Ascending aorta (tissue), 2 donors: ENCODE measurements at regions not wholly inside any gene's neighbourhood (a gene's known extent, or its start where the extent isn't known, plus 50 kb on each side); places are given as distances from the start of the nearest gene placed in this dataset.
"Not testable (repeated sequence)": the region's sequence is repeated elsewhere in the genome, so short reads cannot be mapped to it uniquely, and the experiment has no call there.

Source experiments
- DNase-seq, 2 donors: peaks; one replicate each; pipeline ENCODE4 v3.0.0-alpha.2; 2019; ENCODE audit warnings: low spot score in 2 of 2
- H3K27ac ChIP-seq, 2 donors: fragments of 200-600 bp; sonication (generic); one replicate each; pipeline ENCODE4 v1.5.1; 2016 to 2017; ENCODE audit warnings: mild to moderate bottlenecking in 1 of 2
- H3K27me3 ChIP-seq: fragments of 200-600 bp; sonication (generic); one replicate; pipeline ENCODE4 v1.5.1; 2017
- H3K36me3 ChIP-seq, 2 donors: fragments of 200-600 bp; sonication (generic); one replicate each; pipeline ENCODE4 v1.5.1; 2016
- H3K4me1 ChIP-seq, 2 donors: fragments of 200-600 bp; sonication (generic); one replicate each; pipeline ENCODE4 v1.5.1; 2016 to 2017; ENCODE audit warnings: mild to moderate bottlenecking in 1 of 2
- H3K4me3 ChIP-seq, 2 donors: fragments of 200-600 bp; sonication (generic); one replicate each; pipeline ENCODE4 v1.5.1; 2016 to 2017; ENCODE audit warnings: mild to moderate bottlenecking in 1 of 2
- H3K9me3 ChIP-seq, 2 donors: fragments of 200-600 bp; sonication (generic); one replicate each; pipeline ENCODE4 v1.5.1; 2016
- intact Hi-C: fragments of 100-400 bp; cut with DNase I; formaldehyde crosslinking; loops from one replicate; pipeline ENCODE4 v1.15.1; 2023
- TF ChIP-seq, protein P1 (sequence below), 3 experiments: fragments of 200-600 bp in 2 of 3; fragments of 450-650 bp in 1 of 3; sonication (generic) in 2 of 3; IDR thresholded peaks; one replicate each; pipeline ENCODE4 v1.5.1; 2016 to 2019; ENCODE audit warnings: antibody characterized with exemption in 3 of 3, mild to moderate bottlenecking in 1 of 3, moderate library complexity in 1 of 3

DNA sequence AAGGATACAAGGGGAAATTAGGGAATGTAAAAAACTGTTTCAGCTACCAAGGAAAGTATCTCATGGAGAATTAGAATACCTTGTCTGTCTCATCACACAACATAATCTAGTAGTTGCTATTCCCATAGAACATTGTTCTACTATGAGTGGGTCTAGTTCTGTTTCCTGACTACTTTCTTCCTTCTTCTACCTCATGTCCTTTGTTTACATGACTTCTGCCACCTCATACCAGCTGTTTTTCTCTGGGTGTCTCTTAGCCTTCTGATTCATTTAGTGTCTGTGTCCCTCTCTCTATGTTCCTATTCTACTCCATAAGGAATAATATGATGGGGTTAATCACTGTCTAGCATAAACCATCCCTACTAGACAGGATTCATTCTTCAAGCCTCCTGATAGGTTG is 887.3 kb downstream of the DIAPH3 start:
- intact Hi-C loops, result no loop called here
- H3K4me1 ChIP-seq, result no peaks in the 10 kb centered on the region
- H3K27me3 ChIP-seq, result no peaks in the 10 kb centered on the region
- H3K9me3 ChIP-seq, result no peaks in the 10 kb centered on the region
- DNase-seq, result no peak
- TF ChIP-seq, protein P1, sequence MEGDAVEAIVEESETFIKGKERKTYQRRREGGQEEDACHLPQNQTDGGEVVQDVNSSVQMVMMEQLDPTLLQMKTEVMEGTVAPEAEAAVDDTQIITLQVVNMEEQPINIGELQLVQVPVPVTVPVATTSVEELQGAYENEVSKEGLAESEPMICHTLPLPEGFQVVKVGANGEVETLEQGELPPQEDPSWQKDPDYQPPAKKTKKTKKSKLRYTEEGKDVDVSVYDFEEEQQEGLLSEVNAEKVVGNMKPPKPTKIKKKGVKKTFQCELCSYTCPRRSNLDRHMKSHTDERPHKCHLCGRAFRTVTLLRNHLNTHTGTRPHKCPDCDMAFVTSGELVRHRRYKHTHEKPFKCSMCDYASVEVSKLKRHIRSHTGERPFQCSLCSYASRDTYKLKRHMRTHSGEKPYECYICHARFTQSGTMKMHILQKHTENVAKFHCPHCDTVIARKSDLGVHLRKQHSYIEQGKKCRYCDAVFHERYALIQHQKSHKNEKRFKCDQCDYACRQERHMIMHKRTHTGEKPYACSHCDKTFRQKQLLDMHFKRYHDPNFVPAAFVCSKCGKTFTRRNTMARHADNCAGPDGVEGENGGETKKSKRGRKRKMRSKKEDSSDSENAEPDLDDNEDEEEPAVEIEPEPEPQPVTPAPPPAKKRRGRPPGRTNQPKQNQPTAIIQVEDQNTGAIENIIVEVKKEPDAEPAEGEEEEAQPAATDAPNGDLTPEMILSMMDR (IDR thresholded peaks at IDR 0.05), result no peak
- H3K27ac ChIP-seq, result no peak overlapping the region
- H3K36me3 ChIP-seq, result no peaks in the 10 kb centered on the region
- no peak overlapping the region for H3K4me3 ChIP-seq

DNA sequence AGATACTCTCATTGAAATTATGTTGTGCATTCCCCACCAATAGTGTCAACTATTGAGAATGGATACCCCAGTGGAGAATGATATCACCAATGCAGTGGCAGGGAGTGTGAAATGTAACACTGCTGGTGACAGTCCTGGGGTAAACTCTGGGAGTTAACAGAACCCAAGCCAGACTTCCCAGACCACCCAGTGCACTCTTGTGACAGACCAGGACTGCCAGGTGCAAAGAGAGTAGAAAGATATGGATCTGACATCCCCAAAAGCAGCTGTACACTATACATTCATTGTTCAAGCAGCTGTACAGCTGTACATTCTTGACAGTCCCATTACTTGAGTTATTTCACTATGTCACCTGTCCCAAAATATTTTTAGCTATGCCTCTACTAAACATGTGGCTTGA is 886.6 kb downstream of the DIAPH3 start:
- TF ChIP-seq, protein P1 (IDR thresholded peaks at IDR 0.05), result no peak
- intact Hi-C loops, result no loop called here
- Histone ChIP-seq H3K27ac (no peak overlapping the region), H3K27me3 (no peaks in the 10 kb centered on the region), H3K4me1 (no peaks in the 10 kb centered on the region), H3K9me3 (no peaks in the 10 kb centered on the region), H3K4me3 (no peak overlapping the region), H3K36me3 (no peaks in the 10 kb centered on the region)
- no peak for DNase-seq

DNA sequence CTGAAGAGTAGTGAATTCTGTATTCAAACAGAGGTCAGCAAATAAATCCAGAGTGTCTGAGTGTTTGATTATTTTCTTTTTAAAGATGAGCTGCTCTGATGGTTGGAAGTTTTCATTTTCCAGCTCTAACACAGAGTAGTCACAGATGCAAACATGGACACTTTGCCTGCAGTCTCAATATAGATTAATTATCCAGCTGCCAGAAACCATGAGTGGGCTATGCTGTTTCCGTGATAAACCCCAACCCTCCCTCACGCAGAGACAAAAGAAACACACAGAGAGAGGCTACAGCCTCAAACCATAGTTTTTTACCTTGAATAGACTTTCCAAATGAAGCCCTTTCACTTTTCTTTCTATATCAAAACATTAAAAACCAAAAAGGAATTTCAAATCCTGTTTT is 884.7 kb downstream of the DIAPH3 start:
- no peak for DNase-seq
- TF ChIP-seq, protein P1 (IDR thresholded peaks at IDR 0.05), result no peak
- no peaks in the 10 kb centered on the region for H3K9me3 ChIP-seq
- no peak overlapping the region for H3K4me3 ChIP-seq
- H3K27me3 ChIP-seq, result no peaks in the 10 kb centered on the region
- H3K36me3 ChIP-seq, result no peaks in the 10 kb centered on the region
- intact Hi-C loops, result no loop called here
- no peaks in the 10 kb centered on the region for H3K4me1 ChIP-seq
- H3K27ac ChIP-seq, result no peak overlapping the region

DNA sequence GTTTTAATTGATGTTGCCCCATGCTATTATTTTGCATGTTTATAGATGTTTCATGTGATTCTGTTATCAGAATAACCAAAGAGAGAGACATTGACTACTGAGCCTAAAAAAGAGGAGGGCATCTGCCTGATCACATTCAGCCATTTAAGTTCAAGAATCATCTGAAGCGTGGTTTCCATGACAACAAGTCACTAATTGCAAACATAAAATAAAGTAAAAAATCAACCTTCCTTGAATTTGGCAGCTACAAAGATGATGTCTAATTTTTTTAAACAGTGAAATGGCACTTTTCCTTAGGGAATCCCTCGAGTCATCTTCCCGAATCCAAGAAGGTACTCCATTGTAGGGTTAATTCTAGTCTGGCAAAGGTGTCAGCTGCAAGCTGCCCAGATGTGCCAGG is 884.2 kb downstream of the DIAPH3 start:
- no peak for DNase-seq
- TF ChIP-seq, protein P1 (IDR thresholded peaks at IDR 0.05), result no peak
- no peaks in the 10 kb centered on the region for H3K27me3 ChIP-seq
- no peaks in the 10 kb centered on the region for H3K4me1 ChIP-seq
- H3K4me3 ChIP-seq, result no peak overlapping the region
- no peaks in the 10 kb centered on the region for H3K9me3 ChIP-seq
- no peak overlapping the region for H3K27ac ChIP-seq
- H3K36me3 ChIP-seq, result no peaks in the 10 kb centered on the region
- intact Hi-C loops, result no loop called here

DNA sequence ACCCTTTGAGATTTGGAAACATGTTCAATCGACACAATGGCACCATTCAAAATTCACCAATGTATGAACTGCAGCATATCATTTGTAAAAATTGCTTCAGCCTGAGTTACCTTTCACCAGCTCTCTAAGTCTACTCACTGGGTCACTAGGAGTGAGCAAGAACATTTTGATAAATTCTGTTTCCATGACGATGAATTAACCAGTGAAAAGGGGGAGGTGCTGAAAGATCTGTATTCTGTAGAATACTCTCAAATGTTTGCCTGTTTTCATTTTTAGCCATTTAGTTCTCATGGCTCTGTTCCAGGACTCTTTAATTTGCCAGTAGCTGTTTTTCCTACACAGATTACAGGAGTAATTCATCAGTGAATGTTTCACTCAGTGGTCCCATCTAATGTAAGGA is 883.4 kb downstream of the DIAPH3 start:
- no peaks in the 10 kb centered on the region for H3K36me3 ChIP-seq
- TF ChIP-seq, protein P1 (IDR thresholded peaks at IDR 0.05), result no peak
- H3K4me3 ChIP-seq, result no peak overlapping the region
- H3K9me3 ChIP-seq, result no peaks in the 10 kb centered on the region
- intact Hi-C loops, result no loop called here
- no peak overlapping the region for H3K27ac ChIP-seq
- H3K27me3 ChIP-seq, result no peaks in the 10 kb centered on the region
- H3K4me1 ChIP-seq, result no peaks in the 10 kb centered on the region
- no peak for DNase-seq

DNA sequence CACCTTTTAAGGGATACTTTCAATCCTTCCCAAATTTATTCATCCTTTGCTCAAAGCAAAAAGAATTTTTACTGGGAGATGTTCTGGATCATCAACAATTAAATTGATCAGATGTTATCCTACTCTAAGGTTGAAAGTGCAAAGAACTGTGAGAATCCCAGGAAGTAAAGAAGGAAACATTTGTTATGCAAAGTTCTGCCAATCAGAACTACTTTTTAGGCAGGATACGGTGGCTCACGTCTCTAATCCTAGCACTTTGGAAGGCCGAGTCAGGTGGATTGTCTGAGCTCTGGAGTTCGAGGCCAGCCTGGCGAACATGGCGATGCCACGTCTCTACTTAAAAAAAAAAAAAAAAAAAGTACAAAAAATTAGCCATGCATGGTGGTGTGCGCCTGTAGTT is 882.3 kb downstream of the DIAPH3 start:
- intact Hi-C loops, result no loop called here
- Histone ChIP-seq H3K9me3 (no peaks in the 10 kb centered on the region), H3K4me3 (no peak overlapping the region), H3K4me1 (no peaks in the 10 kb centered on the region), H3K36me3 (no peaks in the 10 kb centered on the region), H3K27ac (no peak overlapping the region), H3K27me3 (no peaks in the 10 kb centered on the region)
- no peak for DNase-seq
- TF ChIP-seq, protein P1 (IDR thresholded peaks at IDR 0.05), result no peak

DNA sequence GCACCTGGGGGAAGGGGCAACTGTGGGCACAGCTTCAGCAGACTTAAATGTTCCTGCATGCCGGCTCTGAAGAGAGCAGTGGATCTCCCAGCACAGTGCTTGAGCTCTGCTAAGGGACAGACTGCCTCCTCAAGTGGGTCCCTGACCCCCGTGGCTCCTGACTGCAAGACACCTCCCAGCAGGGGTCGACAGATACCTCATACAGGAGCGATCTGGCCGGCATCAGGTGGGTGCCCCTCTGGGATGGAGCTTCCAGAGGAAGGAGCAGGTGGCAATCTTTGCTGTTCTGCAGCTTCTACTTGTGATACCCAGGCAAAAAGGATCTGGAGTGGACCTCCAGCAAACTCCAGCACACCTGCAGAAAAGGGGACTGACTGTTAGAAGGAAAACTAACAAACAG is 871.5 kb downstream of the DIAPH3 start:
- H3K4me1 ChIP-seq, H3K36me3 ChIP-seq, H3K9me3 ChIP-seq, intact Hi-C loops, H3K27ac ChIP-seq, H3K4me3 ChIP-seq, H3K27me3 ChIP-seq, DNase-seq: not testable (repeated sequence)
